ACC112 (cell line): ENCODE measurements at regions not wholly inside any gene's neighbourhood (a gene's known extent, or its start where the extent isn't known, plus 50 kb on each side); places are given as distances from the start of the nearest gene placed in this dataset.

ENCODE experiments used
- H2AFZ ChIP-seq: fragments of 200-600 bp; sonication (generic); one replicate; pipeline ENCODE4 v1.6.0; 2017; ENCODE audit warnings: antibody characterized with exemption, low read length; ENCODE audit not compliant: unreplicated experiment
- H3K27ac ChIP-seq: fragments of 200-600 bp; sonication (generic); 2 replicates; pipeline ENCODE4 v1.5.1; 2014; ENCODE audit warnings: low read depth, mild to moderate bottlenecking, antibody characterized with exemption, low read length, moderate library complexity
- H3K27me3 ChIP-seq: fragments of 200-600 bp; sonication (generic); 2 replicates; pipeline ENCODE4 v1.6.1; 2014; ENCODE audit warnings: mild to moderate bottlenecking, antibody characterized with exemption, low read length, moderate library complexity, mixed read lengths; ENCODE audit not compliant: insufficient read depth
- H3K36me3 ChIP-seq: fragments of 200-600 bp; sonication (generic); 2 replicates; pipeline ENCODE4 v1.6.1; 2016; ENCODE audit warnings: mild to moderate bottlenecking, antibody characterized with exemption, low read length, moderate library complexity, mixed read lengths; ENCODE audit not compliant: insufficient read depth
- H3K4me1 ChIP-seq: fragments of 200-600 bp; sonication (generic); one replicate; pipeline ENCODE4 v1.6.1; 2016; ENCODE audit warnings: low read length, mixed read lengths; ENCODE audit not compliant: insufficient read depth, unreplicated experiment, control insufficient read depth
- H3K4me3 ChIP-seq: fragments of 200-600 bp; sonication (generic); 2 replicates; pipeline ENCODE4 v1.5.1; 2014; ENCODE audit warnings: mild to moderate bottlenecking, low read depth, low read length
- H3K79me2 ChIP-seq: fragments of 200-600 bp; sonication (generic); one replicate; pipeline ENCODE4 v1.6.0; 2016; ENCODE audit warnings: low read length; ENCODE audit not compliant: control insufficient read depth, unreplicated experiment, insufficient read depth

DNA sequence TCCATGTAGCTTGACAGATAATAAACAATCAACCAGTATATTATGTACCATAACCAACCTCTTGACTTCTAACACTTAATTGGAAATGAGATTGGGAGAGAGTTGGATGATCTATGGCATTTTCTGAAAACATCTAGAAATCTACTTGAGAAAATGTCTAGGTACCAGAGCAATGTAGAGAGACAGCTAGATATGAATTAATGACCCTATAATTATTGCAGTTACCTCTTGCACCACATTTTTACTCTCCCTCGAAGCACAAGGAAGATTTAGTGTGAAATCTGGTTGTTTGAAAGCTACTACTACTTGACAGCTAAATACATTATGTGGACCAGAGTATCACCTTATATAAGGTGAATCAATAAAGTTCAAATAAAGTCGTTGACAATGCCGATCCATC, 1534.4 kb upstream of the IGFBP7 start:
- Histone ChIP-seq H3K4me1 (no peaks in the 10 kb centered on the region), H3K79me2 (no peaks in the 10 kb centered on the region), H3K27ac (no peak overlapping the region), H3K27me3 (no peaks in the 10 kb centered on the region), H2AFZ (no peak overlapping the region), H3K36me3 (no peaks in the 10 kb centered on the region), H3K4me3 (no peak overlapping the region)

DNA sequence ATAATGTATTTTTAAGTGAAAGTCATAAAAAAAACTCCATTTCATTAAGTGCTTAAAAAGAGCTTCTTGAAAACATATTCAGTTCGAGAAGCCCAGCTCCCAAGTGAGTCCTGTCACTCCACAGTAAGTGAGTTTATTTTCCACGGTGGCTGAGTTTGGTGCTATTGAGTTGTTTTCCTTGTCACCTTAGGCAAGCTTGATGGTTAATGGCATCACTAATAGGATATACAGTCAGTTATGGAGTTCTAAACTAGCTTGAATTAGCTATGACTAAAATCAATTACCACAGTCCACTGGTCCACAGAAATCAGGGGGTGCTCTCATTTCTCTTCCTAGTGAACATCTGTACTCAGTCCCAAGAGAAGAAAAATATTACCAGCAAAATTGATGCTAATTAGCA, 1526.2 kb upstream of the IGFBP7 start:
- H3K4me1 ChIP-seq, result no peaks in the 10 kb centered on the region
- no peak overlapping the region for H3K4me3 ChIP-seq
- no peaks in the 10 kb centered on the region for H3K36me3 ChIP-seq
- no peak overlapping the region for H3K27ac ChIP-seq
- H3K27me3 ChIP-seq, result no peaks in the 10 kb centered on the region
- H3K79me2 ChIP-seq, result no peaks in the 10 kb centered on the region
- no peak overlapping the region for H2AFZ ChIP-seq

DNA sequence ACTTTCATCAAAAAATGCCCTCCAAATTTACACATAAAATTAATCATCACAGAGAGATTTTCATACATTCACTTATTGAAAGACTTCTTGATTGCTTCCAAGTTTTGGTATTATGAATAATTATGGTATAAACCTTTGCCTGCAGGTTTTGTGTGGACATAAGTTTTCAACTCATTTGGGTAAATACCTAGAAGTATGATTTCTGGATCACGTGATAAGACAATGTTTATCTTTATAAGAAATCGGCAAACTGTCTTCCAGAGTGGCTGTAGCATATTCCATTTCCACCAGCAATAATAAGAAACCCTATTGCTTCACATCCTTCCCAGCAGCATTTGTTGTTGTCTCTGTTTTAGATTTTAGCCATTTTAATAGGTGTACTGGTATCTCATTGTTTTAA, 1507.0 kb upstream of the IGFBP7 start:
- no peaks in the 10 kb centered on the region for H3K4me1 ChIP-seq
- no peak overlapping the region for H2AFZ ChIP-seq
- no peak overlapping the region for H3K4me3 ChIP-seq
- no peaks in the 10 kb centered on the region for H3K36me3 ChIP-seq
- H3K79me2 ChIP-seq, result no peaks in the 10 kb centered on the region
- H3K27me3 ChIP-seq, result no peaks in the 10 kb centered on the region
- no peak overlapping the region for H3K27ac ChIP-seq

DNA sequence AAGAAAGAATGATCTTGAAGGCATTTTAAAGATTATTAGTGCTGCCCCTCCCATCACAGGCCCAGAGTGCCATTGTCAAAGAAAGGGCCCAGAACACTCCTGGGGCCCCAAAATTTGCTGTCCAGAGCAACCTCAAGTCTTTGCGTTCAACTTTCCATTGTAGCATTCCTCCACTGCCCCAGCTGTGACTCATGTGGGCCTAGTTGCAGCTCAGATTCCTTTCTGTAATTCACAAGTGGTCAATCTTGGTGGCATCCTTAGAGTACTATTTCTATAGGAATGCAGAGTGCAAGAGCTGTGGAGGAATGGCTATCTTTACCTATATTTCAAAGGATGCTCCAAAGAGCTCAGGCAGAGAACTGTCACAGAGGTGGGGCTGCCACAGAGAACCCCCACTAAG, 1500.8 kb upstream of the IGFBP7 start:
- H3K4me3 ChIP-seq, result no peak overlapping the region
- no peaks in the 10 kb centered on the region for H3K4me1 ChIP-seq
- no peak overlapping the region for H2AFZ ChIP-seq
- no peaks in the 10 kb centered on the region for H3K27me3 ChIP-seq
- H3K36me3 ChIP-seq, result no peaks in the 10 kb centered on the region
- no peaks in the 10 kb centered on the region for H3K79me2 ChIP-seq
- H3K27ac ChIP-seq, result no peak overlapping the region

DNA sequence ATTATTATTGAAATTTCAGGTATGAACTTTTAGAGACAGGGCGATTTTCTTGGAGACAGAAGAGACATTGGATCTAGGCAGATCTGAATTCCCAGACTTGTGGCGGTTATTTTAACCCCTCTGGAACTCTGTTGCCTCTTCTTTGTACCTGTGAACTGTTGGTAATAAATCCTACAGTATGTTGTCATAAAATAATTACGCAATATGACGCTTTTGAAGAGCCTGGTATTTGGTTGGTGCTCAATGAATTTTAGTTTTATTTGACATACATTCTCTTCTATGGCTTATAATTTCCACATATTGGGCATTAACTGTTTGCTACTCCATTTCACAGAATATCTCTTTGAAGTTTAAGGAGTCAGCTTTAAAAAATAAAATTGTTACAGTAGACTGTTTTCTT, 1496.1 kb upstream of the IGFBP7 start:
- no peak overlapping the region for H2AFZ ChIP-seq
- no peaks in the 10 kb centered on the region for H3K4me1 ChIP-seq
- H3K36me3 ChIP-seq, result no peaks in the 10 kb centered on the region
- no peak overlapping the region for H3K27ac ChIP-seq
- H3K4me3 ChIP-seq, result no peak overlapping the region
- no peaks in the 10 kb centered on the region for H3K79me2 ChIP-seq
- H3K27me3 ChIP-seq, result no peaks in the 10 kb centered on the region

DNA sequence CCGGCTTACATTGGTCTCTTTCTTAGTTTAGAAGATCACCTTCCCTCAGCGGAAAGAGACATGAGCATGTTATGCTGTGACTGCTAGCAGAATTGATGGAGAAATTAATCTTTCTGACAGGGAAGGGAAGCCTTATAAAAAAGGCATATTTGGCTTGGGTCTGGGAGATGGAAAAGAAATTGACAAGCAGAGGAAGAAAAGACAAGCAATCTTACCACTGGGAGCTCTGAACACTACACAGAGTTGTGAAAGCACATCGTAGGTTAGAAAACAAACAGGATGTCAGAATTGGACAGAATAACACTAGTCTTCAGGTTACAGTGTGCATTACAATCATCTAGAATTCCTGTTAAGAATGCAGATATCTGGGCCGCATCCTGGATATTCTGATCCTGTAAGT, 1493.8 kb upstream of the IGFBP7 start:
- no peak overlapping the region for H3K27ac ChIP-seq
- H3K79me2 ChIP-seq, result no peaks in the 10 kb centered on the region
- H3K36me3 ChIP-seq, result no peaks in the 10 kb centered on the region
- no peaks in the 10 kb centered on the region for H3K27me3 ChIP-seq
- H3K4me3 ChIP-seq, result no peak overlapping the region
- H2AFZ ChIP-seq, result no peak overlapping the region
- no peaks in the 10 kb centered on the region for H3K4me1 ChIP-seq

DNA sequence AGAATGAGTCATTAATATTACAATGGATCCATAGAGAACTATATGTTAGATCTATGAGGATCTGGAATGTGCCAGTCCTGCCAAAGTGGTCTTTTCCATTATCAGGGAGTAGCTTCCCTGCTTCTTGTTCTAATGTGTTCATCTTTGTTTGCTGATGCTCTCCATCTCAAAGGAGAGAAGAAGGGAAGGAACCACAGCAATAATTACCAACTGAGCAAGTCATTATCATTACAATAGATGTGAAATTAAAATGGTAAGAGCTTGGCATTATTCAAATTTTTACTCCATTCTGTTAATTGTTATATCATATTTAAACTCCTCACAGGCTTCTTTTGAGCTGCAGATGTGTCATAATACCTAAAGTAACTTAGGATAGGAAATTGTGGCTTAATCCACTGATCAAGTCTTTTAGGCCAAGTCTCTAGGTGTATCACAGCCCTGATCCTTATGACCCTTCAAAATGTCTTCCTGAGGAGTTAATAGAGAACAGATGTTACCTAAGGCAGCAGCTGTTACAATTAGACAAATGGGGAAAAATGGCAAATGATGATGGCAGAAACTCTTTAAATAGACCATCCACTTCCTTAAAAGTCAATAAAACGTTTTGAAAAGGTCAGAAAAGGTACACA, 1492.7 kb upstream of the IGFBP7 start:
- Histone ChIP-seq H3K27me3 (no peaks in the 10 kb centered on the region), H3K4me1 (no peaks in the 10 kb centered on the region), H2AFZ (no peak overlapping the region), H3K27ac (no peak overlapping the region), H3K79me2 (no peaks in the 10 kb centered on the region), H3K36me3 (no peaks in the 10 kb centered on the region), H3K4me3 (no peak overlapping the region)

DNA sequence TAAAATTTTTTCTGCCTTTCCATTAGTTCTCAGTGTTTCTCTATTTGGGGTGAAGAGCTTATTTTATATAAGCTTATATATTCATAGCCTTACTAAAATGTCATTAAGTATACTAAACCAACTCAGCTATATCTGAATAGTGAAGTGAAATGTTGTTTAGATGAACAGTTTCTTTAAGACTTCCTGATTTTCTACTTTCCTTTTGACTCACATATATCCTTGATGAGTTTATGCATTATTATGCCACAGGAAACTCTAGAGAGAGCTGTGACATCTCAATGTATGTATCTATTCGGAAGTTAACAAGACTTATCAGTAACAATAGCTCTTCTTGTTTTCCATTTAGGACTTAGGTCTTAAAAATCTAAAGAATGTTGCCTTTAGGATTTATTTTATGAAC, 1491.8 kb upstream of the IGFBP7 start:
- no peaks in the 10 kb centered on the region for H3K27me3 ChIP-seq
- no peak overlapping the region for H3K4me3 ChIP-seq
- H3K79me2 ChIP-seq, result no peaks in the 10 kb centered on the region
- no peak overlapping the region for H2AFZ ChIP-seq
- no peaks in the 10 kb centered on the region for H3K36me3 ChIP-seq
- H3K4me1 ChIP-seq, result no peaks in the 10 kb centered on the region
- no peak overlapping the region for H3K27ac ChIP-seq

DNA sequence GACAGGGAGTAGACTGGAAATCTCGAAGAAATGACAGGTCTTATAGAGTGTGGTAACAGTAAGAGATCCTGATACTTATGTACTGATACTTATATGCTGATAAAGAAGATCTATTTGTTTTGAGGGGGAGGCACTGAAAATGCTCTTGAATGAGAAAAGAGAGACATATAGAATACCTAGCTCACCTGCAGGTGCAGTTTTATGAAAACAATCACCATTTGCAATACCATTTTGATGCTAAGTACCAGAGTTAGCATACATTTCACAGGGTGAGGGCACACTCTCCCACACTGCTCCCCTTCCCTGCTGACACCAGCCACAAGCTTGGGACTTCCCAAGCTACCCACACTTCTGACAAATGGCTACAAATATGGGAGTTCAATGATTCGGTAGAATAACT, 1490.1 kb upstream of the IGFBP7 start:
- Histone ChIP-seq H3K4me3 (no peak overlapping the region), H3K36me3 (no peaks in the 10 kb centered on the region), H3K4me1 (no peaks in the 10 kb centered on the region), H3K27me3 (no peaks in the 10 kb centered on the region), H2AFZ (no peak overlapping the region), H3K79me2 (no peaks in the 10 kb centered on the region), H3K27ac (no peak overlapping the region)

DNA sequence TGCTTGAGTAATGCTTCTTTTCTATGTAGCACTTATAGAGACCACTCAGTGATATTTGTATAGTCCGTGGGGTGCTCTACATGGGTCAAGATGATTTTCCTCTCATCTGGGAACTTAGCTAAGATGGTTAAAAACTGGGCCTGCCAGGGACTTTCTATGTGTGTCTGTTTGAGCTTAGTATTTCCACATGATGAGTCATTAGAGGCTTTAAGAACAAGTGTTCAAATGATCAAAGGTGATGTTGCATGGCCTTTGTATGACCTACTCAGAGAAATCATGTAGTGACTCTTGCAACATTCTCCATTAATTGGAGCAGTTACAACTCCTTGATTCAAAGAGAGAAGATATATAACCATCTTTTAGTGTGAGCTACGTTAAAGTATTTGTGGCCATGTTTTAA, 1480.5 kb upstream of the IGFBP7 start:
- Histone ChIP-seq H3K79me2 (no peaks in the 10 kb centered on the region), H3K4me1 (no peaks in the 10 kb centered on the region), H3K36me3 (no peaks in the 10 kb centered on the region), H3K27ac (no peak overlapping the region), H3K27me3 (no peaks in the 10 kb centered on the region), H2AFZ (no peak overlapping the region), H3K4me3 (no peak overlapping the region)

DNA sequence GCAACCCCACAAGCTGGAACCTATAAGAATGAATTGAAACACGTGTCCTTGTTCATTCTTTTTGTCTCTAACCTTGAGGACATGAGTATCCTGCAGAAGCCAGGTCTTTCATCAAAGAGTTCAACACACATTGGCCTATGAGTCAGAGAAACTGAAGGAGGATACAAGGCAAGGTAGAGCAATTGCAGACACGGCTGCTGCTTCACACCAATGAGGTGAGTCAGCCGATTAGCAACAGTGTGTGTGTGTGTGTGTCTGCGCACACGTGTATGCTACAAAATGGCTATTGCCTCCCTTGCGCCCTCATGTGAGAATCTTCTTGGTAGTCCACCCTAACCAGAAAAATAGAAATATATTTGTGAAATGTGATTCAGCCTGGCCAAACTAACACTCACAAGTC, 1477.7 kb upstream of the IGFBP7 start:
- no peaks in the 10 kb centered on the region for H3K27me3 ChIP-seq
- no peaks in the 10 kb centered on the region for H3K79me2 ChIP-seq
- no peak overlapping the region for H3K27ac ChIP-seq
- no peak overlapping the region for H3K4me3 ChIP-seq
- H2AFZ ChIP-seq, result no peak overlapping the region
- no peaks in the 10 kb centered on the region for H3K36me3 ChIP-seq
- no peaks in the 10 kb centered on the region for H3K4me1 ChIP-seq
